ENCODE measurements at regions not wholly inside any gene's neighbourhood (a gene's known extent, or its start where the extent isn't known, plus 50 kb on each side); places are given as distances from the start of the nearest gene placed in this dataset.

DNA sequence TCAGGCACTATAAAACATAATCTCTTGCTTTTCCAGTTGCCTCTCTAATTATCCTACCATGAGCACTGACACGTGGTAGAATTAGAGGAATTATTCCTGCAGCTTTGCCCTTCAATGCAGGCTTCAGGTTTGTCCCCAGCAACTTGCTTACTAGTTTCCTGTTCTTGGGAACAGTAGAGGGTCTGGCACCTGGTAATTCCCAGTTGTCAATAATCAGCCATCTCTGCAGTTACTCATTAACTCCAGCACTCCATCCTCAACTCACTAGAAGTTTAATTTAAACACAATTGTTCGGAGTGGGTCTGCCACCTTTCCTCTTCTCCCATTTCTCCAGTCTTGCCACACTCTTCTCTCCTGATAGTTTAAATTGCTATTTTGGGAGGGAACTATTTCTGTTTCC, 324.3 kb upstream of the KIAA1217 start:
- TF ChIP-seq SIN3A (IDR thresholded peaks at IDR 0.05; ENCODE audit: borderline replicate concordance, insufficient read depth, low read length) (no peak), POLR2AphosphoS5 (IDR thresholded peaks at IDR 0.05; ENCODE audit: low read depth, low read length) (no peak)
